Astrocyte (in vitro differentiated cells and primary cell): ENCODE measurements at regions not wholly inside any gene's neighbourhood (a gene's known extent, or its start where the extent isn't known, plus 50 kb on each side); places are given as distances from the start of the nearest gene placed in this dataset.

Experiments used
- DNase-seq: peaks from one replicate; pipeline ENCODE4 v3.0.0-alpha.2; 2010; ENCODE audit warnings: low read depth
- FAIRE-seq: peaks from 2 replicates; lab custom pipeline; 2011; peaks lifted over from hg19 to GRCh38; lab: Jason Lieb, UNC
- H2AFZ ChIP-seq: 2 replicates; pipeline ENCODE4 v1.6.0; 2012; ENCODE audit warnings: low read depth, low read length, inconsistent platforms
- H3K27ac ChIP-seq: 2 replicates; pipeline ENCODE4 v1.5.1; 2011; ENCODE audit warnings: low read depth, low read length, inconsistent platforms
- H3K27me3 ChIP-seq: 2 replicates; pipeline ENCODE4 v1.6.0; 2011; ENCODE audit warnings: low read length, inconsistent platforms; ENCODE audit not compliant: insufficient read depth
- H3K36me3 ChIP-seq: 2 replicates; pipeline ENCODE4 v1.5.1; 2011; ENCODE audit warnings: low read length, inconsistent platforms; ENCODE audit not compliant: insufficient read depth
- H3K4me1 ChIP-seq: 2 replicates; pipeline ENCODE4 v1.5.1; 2011; ENCODE audit warnings: low read length, inconsistent platforms; ENCODE audit not compliant: insufficient read depth
- H3K4me2 ChIP-seq: 2 replicates; pipeline ENCODE4 v1.6.0; 2012; ENCODE audit warnings: low read length, inconsistent platforms
- H3K4me3 ChIP-seq: 2 replicates; pipeline ENCODE4 v1.5.1; 2011; ENCODE audit warnings: low read depth, mild to moderate bottlenecking, low read length, inconsistent platforms; ENCODE audit not compliant: insufficient read depth
- H3K79me2 ChIP-seq: 2 replicates; pipeline ENCODE4 v1.6.0; 2012; ENCODE audit warnings: mild to moderate bottlenecking, low read length, inconsistent platforms; ENCODE audit not compliant: insufficient read depth
- H3K9ac ChIP-seq: 2 replicates; pipeline ENCODE4 v1.6.0; 2012; ENCODE audit warnings: mild to moderate bottlenecking, low read length, inconsistent platforms
- H3K9me3 ChIP-seq: 2 replicates; pipeline ENCODE4 v1.5.1; 2012; ENCODE audit warnings: low read depth, mild to moderate bottlenecking, low read length, inconsistent platforms; ENCODE audit not compliant: insufficient read depth
- H4K20me1 ChIP-seq: 2 replicates; pipeline ENCODE4 v1.6.0; 2012; ENCODE audit warnings: low read length, inconsistent platforms; ENCODE audit not compliant: insufficient read depth
- H3K27ac Mint-ChIP-seq: one replicate; pipeline ENCODE4 v1.8.0; 2021; ENCODE audit warnings: mild to moderate bottlenecking, mixed read lengths; ENCODE audit not compliant: unreplicated experiment
- H3K27me3 Mint-ChIP-seq: one replicate; pipeline ENCODE4 v1.8.0; 2021; ENCODE audit warnings: low read depth, mixed read lengths; ENCODE audit not compliant: unreplicated experiment
- H3K36me3 Mint-ChIP-seq: one replicate; pipeline ENCODE4 v1.8.0; 2021; ENCODE audit warnings: low read depth, mixed read lengths; ENCODE audit not compliant: unreplicated experiment
- H3K4me1 Mint-ChIP-seq: one replicate; pipeline ENCODE4 v1.8.0; 2021; ENCODE audit warnings: low read depth, mixed read lengths; ENCODE audit not compliant: unreplicated experiment
- H3K4me3 Mint-ChIP-seq: one replicate; pipeline ENCODE4 v1.8.0; 2021; ENCODE audit warnings: mild to moderate bottlenecking, moderate library complexity, mixed read lengths; ENCODE audit not compliant: unreplicated experiment
- H3K9me3 Mint-ChIP-seq: one replicate; pipeline ENCODE4 v1.8.0; 2021; ENCODE audit warnings: mild to moderate bottlenecking, mixed read lengths; ENCODE audit not compliant: unreplicated experiment
- EZH2 ChIP-seq: IDR thresholded peaks from 2 replicates; pipeline ENCODE4 v1.6.1; 2012; ENCODE audit warnings: mild to moderate bottlenecking, low read length, inconsistent platforms; ENCODE audit not compliant: insufficient read depth
- TF ChIP-seq, protein P1 (sequence below): IDR thresholded peaks from 2 replicates; pipeline ENCODE4 v1.5.1; 2011; ENCODE audit warnings: low read depth, mild to moderate bottlenecking, inconsistent platforms, low read length, moderate library complexity; ENCODE audit not compliant: insufficient read depth

DNA sequence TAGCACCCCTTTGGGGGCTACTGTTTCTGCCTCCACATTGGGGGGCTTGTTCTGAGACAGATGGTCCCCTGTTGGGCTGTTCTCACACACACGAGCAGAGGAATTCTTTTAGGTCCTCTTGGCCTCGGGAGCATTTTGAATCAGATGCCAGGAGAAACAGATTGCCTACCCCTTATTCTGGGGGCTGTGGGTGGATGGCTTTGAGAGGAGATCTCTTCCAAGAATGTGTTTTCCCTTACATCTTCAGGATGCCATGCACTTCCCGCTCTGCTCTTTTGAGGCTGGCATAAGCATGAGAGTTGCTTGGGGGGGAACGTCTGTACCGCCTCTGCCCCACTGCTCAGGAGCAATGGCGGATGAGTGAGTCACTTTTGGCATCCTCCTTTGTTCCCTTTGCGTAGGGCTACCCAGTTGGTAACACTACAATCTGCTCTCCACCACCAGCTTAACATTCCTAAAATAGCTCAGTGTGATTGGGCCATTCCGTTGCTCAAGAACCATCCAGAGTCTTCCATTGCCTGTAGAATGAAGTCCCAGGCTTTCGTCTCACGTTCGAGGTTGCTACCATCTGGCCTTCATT is 154.4 kb downstream of the RPLP1 start:
- H3K4me1 ChIP-seq, result no peaks in the 10 kb centered on the region
- H3K27me3 ChIP-seq, result peaks cover 3% of the 10 kb centered on the region
- Mint-ChIP-seq H3K27ac (no peak overlapping the region), H3K4me3 (no peak overlapping the region), H3K4me1 (peaks cover 16% of the 10 kb centered on the region), H3K36me3 (peaks cover 2% of the 10 kb centered on the region), H3K27me3 (peaks cover 58% of the 10 kb centered on the region), H3K9me3 (peaks cover 7% of the 10 kb centered on the region)
- H3K4me3 ChIP-seq, result no peak overlapping the region
- H2AFZ ChIP-seq, result no peak overlapping the region
- DNase-seq (peak; percentile 62), FAIRE-seq (no peak)
- no peak overlapping the region for H3K4me2 ChIP-seq
- no peak overlapping the region for H3K27ac ChIP-seq
- TF ChIP-seq EZH2, result no peak
- TF ChIP-seq, protein P1, sequence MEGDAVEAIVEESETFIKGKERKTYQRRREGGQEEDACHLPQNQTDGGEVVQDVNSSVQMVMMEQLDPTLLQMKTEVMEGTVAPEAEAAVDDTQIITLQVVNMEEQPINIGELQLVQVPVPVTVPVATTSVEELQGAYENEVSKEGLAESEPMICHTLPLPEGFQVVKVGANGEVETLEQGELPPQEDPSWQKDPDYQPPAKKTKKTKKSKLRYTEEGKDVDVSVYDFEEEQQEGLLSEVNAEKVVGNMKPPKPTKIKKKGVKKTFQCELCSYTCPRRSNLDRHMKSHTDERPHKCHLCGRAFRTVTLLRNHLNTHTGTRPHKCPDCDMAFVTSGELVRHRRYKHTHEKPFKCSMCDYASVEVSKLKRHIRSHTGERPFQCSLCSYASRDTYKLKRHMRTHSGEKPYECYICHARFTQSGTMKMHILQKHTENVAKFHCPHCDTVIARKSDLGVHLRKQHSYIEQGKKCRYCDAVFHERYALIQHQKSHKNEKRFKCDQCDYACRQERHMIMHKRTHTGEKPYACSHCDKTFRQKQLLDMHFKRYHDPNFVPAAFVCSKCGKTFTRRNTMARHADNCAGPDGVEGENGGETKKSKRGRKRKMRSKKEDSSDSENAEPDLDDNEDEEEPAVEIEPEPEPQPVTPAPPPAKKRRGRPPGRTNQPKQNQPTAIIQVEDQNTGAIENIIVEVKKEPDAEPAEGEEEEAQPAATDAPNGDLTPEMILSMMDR, result no peak
- H3K36me3 ChIP-seq, result no peaks in the 10 kb centered on the region
- H3K9ac ChIP-seq, result no peak overlapping the region
- H3K79me2 ChIP-seq, result no peaks in the 10 kb centered on the region
- H3K9me3 ChIP-seq, result no peaks in the 10 kb centered on the region
- no peaks in the 10 kb centered on the region for H4K20me1 ChIP-seq

DNA sequence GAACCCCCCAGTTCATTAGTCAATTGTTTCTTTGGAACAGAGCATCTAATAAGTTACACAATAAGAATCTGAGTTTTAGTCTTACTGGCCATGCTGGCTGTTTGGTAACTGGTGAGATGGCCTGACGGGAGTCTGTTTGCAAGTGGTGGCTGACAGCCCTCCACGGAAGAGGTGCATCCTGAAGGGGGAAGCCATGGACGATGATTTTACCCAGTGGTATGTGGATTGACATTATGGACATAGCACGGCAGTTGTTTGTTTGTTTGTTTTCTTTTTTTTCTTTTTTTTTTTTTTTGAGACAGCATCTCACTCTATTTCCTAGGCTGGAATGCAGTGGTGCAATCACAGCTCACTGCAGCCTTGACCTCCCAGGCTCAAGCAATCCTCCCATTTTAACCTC is 156.0 kb downstream of the RPLP1 start:
- no peak overlapping the region for H2AFZ ChIP-seq
- H3K4me2 ChIP-seq, result no peak overlapping the region
- H3K4me1 ChIP-seq, result no peaks in the 10 kb centered on the region
- H3K36me3 ChIP-seq, result no peaks in the 10 kb centered on the region
- H3K4me3 ChIP-seq, result no peak overlapping the region
- peaks cover 13% of the 10 kb centered on the region for H3K4me1 Mint-ChIP-seq
- H3K79me2 ChIP-seq, result no peaks in the 10 kb centered on the region
- H3K36me3 Mint-ChIP-seq, result peaks cover 2% of the 10 kb centered on the region
- H3K27me3 ChIP-seq, result peaks cover 6% of the 10 kb centered on the region
- H3K27ac ChIP-seq, result no peak overlapping the region
- peaks cover 7% of the 10 kb centered on the region for H3K9me3 Mint-ChIP-seq
- H4K20me1 ChIP-seq, result no peaks in the 10 kb centered on the region
- H3K27me3 Mint-ChIP-seq, result peaks cover 49% of the 10 kb centered on the region
- H3K4me3 Mint-ChIP-seq, result no peak overlapping the region
- H3K27ac Mint-ChIP-seq, result no peak overlapping the region
- H3K9me3 ChIP-seq, result no peaks in the 10 kb centered on the region
- H3K9ac ChIP-seq, result no peak overlapping the region
- TF ChIP-seq EZH2, result no peak
- TF ChIP-seq, protein P1, result no peak
- DNase-seq (no peak), FAIRE-seq (no peak)

DNA sequence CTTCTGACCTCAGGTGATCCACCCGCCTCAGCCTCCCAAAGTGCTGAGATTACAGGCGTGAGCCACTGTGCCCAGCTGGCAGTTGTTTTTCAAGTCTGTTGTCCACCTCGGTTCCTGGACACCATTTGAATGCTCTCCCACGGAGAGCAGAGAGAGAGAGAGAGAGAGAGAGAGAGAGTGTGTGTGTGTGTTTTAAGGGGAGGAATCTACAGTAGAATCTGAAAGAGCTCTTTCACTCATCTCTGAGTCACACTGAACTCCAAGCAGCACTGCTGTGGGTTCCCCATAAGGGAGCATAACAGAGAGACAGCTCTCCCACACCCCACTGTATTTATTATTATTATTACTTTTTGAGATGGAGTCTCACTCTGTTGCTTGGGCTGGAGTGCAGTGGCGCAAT is 156.6 kb downstream of the RPLP1 start:
- FAIRE-seq (no peak), DNase-seq (peak; percentile 83)
- Histone ChIP-seq H3K27ac (no peak overlapping the region), H4K20me1 (no peaks in the 10 kb centered on the region), H3K9ac (no peak overlapping the region), H3K36me3 (no peaks in the 10 kb centered on the region), H3K4me2 (no peak overlapping the region), H3K4me1 (no peaks in the 10 kb centered on the region), H3K79me2 (no peaks in the 10 kb centered on the region), H2AFZ (no peak overlapping the region), H3K9me3 (no peaks in the 10 kb centered on the region), H3K4me3 (no peak overlapping the region), H3K27me3 (peaks cover 6% of the 10 kb centered on the region)
- peaks cover 2% of the 10 kb centered on the region for H3K36me3 Mint-ChIP-seq
- no peak overlapping the region for H3K4me3 Mint-ChIP-seq
- peak overlapping the region; percentile 43 for H3K27ac Mint-ChIP-seq
- peaks cover 46% of the 10 kb centered on the region for H3K27me3 Mint-ChIP-seq
- peaks cover 7% of the 10 kb centered on the region for H3K9me3 Mint-ChIP-seq
- peaks cover 13% of the 10 kb centered on the region for H3K4me1 Mint-ChIP-seq
- no peak for TF ChIP-seq EZH2
- TF ChIP-seq, protein P1, result no peak
